ENCODE measurements at regions not wholly inside any gene's neighbourhood (a gene's known extent, or its start where the extent isn't known, plus 50 kb on each side); places are given as distances from the start of the nearest gene placed in this dataset.

GRCh38 chr6:163828038-163828795 lies 413.7 kb downstream of the QKI start:
- no peak for TF ChIP-seq CTCF (IDR thresholded peaks at IDR 0.05)

- no peak for TF ChIP-seq CTCF (IDR thresholded peaks at IDR 0.05)
Observed at GRCh38 chr6:163827143-163827542, 412.6 kb downstream of the QKI start.

DNA sequence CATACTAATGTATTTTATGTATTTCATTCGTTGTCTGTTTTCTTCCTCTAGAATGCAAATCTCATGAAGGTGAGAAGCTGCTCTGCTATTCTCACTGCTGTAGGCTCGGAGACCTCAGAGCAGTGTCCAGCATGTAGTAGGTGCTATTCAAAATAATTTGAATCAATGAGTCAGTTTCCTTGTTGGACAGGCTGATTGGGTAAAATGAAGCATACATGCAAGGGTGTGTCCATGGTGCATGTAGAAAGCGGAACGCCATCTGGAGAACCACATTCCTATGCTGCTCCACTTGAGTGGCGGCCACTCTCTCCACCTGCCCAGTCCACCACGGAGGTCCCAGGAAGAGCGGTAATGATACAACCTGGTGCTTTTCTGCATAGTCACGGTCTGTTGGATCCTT lies 412.1 kb downstream of the QKI start:
- TF ChIP-seq CTCF (IDR thresholded peaks at IDR 0.05), result no peak

DNA sequence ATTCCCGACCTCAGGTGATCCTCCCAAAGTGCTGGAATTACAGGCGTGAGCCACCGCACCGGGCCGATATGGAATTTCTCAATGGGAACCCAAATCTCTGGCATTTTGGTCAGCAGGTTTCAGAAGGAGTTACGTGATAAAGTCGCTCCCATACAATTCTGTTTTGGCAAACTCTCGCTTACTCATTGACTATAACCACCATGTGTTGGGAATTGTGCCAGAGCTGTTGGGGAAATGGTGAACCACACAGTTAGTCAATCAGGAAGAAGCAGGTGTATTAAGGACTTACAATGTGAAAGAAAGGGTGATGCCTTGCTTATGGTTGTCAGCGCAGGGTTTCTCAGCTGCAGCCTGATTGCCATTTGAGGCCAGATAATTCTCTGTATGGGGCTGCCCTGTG lies 410.5 kb downstream of the QKI start:
- no peak for TF ChIP-seq CTCF (IDR thresholded peaks at IDR 0.05)

DNA sequence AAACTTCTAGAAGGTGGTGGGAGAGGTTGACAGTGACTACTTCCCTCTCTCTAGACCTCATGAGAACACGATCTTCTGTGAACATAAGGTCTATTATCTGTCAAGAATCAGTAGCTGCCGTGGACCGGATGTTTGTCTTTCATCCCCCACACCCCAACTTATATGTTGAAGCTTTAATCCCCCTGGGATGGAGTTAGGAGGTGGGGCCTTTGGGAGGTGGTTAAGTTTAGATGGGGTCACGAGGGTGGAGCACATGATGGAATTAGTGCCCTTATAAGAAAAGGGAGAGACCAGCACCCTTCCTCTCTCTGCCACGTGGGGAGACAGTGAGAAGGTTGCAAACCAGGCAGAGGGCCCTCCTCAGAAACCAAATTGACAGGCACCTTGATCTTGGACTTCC lies 409.1 kb downstream of the QKI start:
- TF ChIP-seq CTCF (IDR thresholded peaks at IDR 0.05), result no peak

- TF ChIP-seq CTCF (IDR thresholded peaks at IDR 0.05), result no peak
Observed at GRCh38 chr6:163820745-163821458, 406.4 kb downstream of the QKI start.

GRCh38 chr6:163820171-163820570 lies 405.7 kb downstream of the QKI start:
- TF ChIP-seq CTCF (IDR thresholded peaks at IDR 0.05), result no peak
